ENCODE measurements at regions not wholly inside any gene's neighbourhood (a gene's known extent, or its start where the extent isn't known, plus 50 kb on each side); places are given as distances from the start of the nearest gene placed in this dataset.

- H3K9me3 ChIP-seq (ENCODE audit: control extremely low read depth in 1 of 3, control insufficient read depth in 2 of 3, insufficient read depth in 1 of 3, low read length in 2 of 3), result no peaks in the 10 kb centered on the region
- ChIA-PET CTCF (no interaction called here), POLR2A (no interaction called here)
- no peaks in the 10 kb centered on the region for H4K20me1 ChIP-seq (ENCODE audit: control insufficient read depth, insufficient read depth, low read length, poor library complexity, severe bottlenecking)
- H3K9ac ChIP-seq (ENCODE audit: low read length), result no peak overlapping the region
- intact Hi-C loops (cut with micrococcal nuclease), result no loop called here
- H3K4me1 ChIP-seq (ENCODE audit: control insufficient read depth in 2 of 2, insufficient read depth in 2 of 2, low read length in 2 of 2), result no peaks in the 10 kb centered on the region
- DNase-seq (no peak), ATAC-seq (ENCODE audit: low read depth) (no peak)
- no peaks in the 10 kb centered on the region for H3K27me3 ChIP-seq (replicated peaks in 1 of 4; ENCODE audit: control extremely low read depth in 1 of 4, control insufficient read depth in 3 of 4, insufficient read depth in 4 of 4, low read length in 3 of 4)
- no peaks in the 10 kb centered on the region for H3K36me3 ChIP-seq (replicated peaks in 1 of 2; ENCODE audit: control extremely low read depth in 1 of 2, control insufficient read depth in 1 of 2, extremely low read depth in 1 of 2, insufficient read depth in 2 of 2, low read length in 1 of 2)
- Mint-ChIP-seq H3K4me3 (no peak overlapping the region), H3K4me1 (no peaks in the 10 kb centered on the region), H3K27ac (no peak overlapping the region), H3K9me3 (ENCODE audit: insufficient read depth) (peaks cover 2% of the 10 kb centered on the region), H3K27me3 (no peaks in the 10 kb centered on the region)
- H3K4me2 ChIP-seq (replicated peaks; ENCODE audit: low read depth, low read length, poor library complexity, severe bottlenecking), result no peak overlapping the region
- no peak overlapping the region for H3K4me3 ChIP-seq (ENCODE audit: control extremely low read depth in 1 of 5, extremely low read depth in 1 of 5, insufficient read depth in 1 of 5, low read depth in 2 of 5, low read length in 4 of 5)
- H3K27ac ChIP-seq (ENCODE audit: low read length in 2 of 2), result no peak overlapping the region
- 58% methylated on average over 2 of the region's 6 CpGs for WGBS (ENCODE audit: insufficient coverage)
- no peak overlapping the region for H2AFZ ChIP-seq (ENCODE audit: insufficient read depth, low read depth, low read length, poor library complexity, severe bottlenecking)
- no peaks in the 10 kb centered on the region for H3K79me2 ChIP-seq (ENCODE audit: control insufficient read depth, insufficient read depth, low read length)
- TF ChIP-seq CTCF (IDR thresholded peaks at IDR 0.05), result no peak
- no peak for TF ChIP-seq EZH2 (IDR thresholded peaks at IDR 0.05; ENCODE audit: borderline replicate concordance, insufficient read depth, low read depth, low read length, poor library complexity, severe bottlenecking)
Observed at GRCh38 chr2:66362701-66363100, 72.2 kb upstream of the MEIS1 start.

- Histone ChIP-seq H3K27me3 (replicated peaks in 1 of 4; ENCODE audit: control extremely low read depth in 1 of 4, control insufficient read depth in 3 of 4, insufficient read depth in 4 of 4, low read length in 3 of 4) (no peaks in the 10 kb centered on the region), H2AFZ (ENCODE audit: insufficient read depth, low read depth, low read length, poor library complexity, severe bottlenecking) (no peak overlapping the region), H3K79me2 (ENCODE audit: control insufficient read depth, insufficient read depth, low read length) (no peaks in the 10 kb centered on the region), H3K4me3 (ENCODE audit: control extremely low read depth in 1 of 5, extremely low read depth in 1 of 5, insufficient read depth in 1 of 5, low read depth in 2 of 5, low read length in 4 of 5) (no peak overlapping the region), H3K4me2 (replicated peaks; ENCODE audit: low read depth, low read length, poor library complexity, severe bottlenecking) (no peak overlapping the region), H3K36me3 (replicated peaks in 1 of 2; ENCODE audit: control extremely low read depth in 1 of 2, control insufficient read depth in 1 of 2, extremely low read depth in 1 of 2, insufficient read depth in 2 of 2, low read length in 1 of 2) (no peaks in the 10 kb centered on the region), H3K9me3 (ENCODE audit: control extremely low read depth in 1 of 3, control insufficient read depth in 2 of 3, insufficient read depth in 1 of 3, low read length in 2 of 3) (no peaks in the 10 kb centered on the region), H3K27ac (ENCODE audit: low read length in 2 of 2) (no peak overlapping the region), H3K4me1 (ENCODE audit: control insufficient read depth in 2 of 2, insufficient read depth in 2 of 2, low read length in 2 of 2) (no peaks in the 10 kb centered on the region), H4K20me1 (ENCODE audit: control insufficient read depth, insufficient read depth, low read length, poor library complexity, severe bottlenecking) (no peaks in the 10 kb centered on the region), H3K9ac (ENCODE audit: low read length) (no peak overlapping the region)
- ChIA-PET CTCF (no interaction called here), POLR2A (no interaction called here)
- TF ChIP-seq CTCF (IDR thresholded peaks at IDR 0.05) (no peak), EZH2 (IDR thresholded peaks at IDR 0.05; ENCODE audit: borderline replicate concordance, insufficient read depth, low read depth, low read length, poor library complexity, severe bottlenecking) (no peak)
- no peak overlapping the region for H3K4me3 Mint-ChIP-seq
- intact Hi-C loops (cut with micrococcal nuclease), result no loop called here
- H3K27ac Mint-ChIP-seq, result no peak overlapping the region
- H3K9me3 Mint-ChIP-seq (ENCODE audit: insufficient read depth), result no peaks in the 10 kb centered on the region
- H3K27me3 Mint-ChIP-seq, result no peaks in the 10 kb centered on the region
- no peak for DNase-seq
- no peaks in the 10 kb centered on the region for H3K4me1 Mint-ChIP-seq
- 38% methylated on average over 4 of the region's 4 CpGs for WGBS (ENCODE audit: insufficient coverage)
- no peak for ATAC-seq (ENCODE audit: low read depth)
Observed at GRCh38 chr2:66346231-66346664, 88.7 kb upstream of the MEIS1 start.

Measured in B cell (primary cell).